ENCODE measurements at regions not wholly inside any gene's neighbourhood (a gene's known extent, or its start where the extent isn't known, plus 50 kb on each side); places are given as distances from the start of the nearest gene placed in this dataset.
"Not testable (repeated sequence)": the region's sequence is repeated elsewhere in the genome, so short reads cannot be mapped to it uniquely, and the experiment has no call there.

DNA sequence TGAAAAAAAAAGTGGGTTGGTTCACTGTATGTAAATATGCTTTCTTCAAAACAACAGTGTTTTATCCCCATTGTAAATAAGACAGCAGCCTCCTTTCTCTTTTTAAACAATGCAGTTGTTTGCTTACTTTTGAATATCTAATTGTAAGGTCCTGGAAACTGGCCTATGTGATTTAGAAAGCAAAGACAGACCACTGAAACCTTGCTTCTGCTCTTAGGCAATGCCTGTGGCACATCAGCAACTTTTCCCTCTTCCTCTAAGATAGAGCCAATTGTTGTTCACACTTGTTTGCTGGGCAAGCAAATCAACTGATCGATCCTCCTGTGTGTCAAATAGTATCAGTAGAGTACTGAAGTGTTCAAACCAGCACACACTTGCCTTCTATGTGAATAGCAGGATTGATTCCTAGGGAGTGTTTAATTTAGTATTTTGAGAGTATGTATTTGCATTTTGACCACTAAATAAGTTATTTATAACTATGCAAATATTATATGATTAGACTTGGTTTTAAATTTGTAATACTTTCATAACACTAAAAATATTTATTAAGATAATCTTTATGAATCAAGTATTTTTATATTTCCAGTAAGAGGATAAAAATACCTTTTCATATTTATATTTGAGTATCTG lies 55.4 kb upstream of the GRPR start:
- Mint-ChIP-seq H3K27ac (no peak overlapping the region), H3K36me3 (no peaks in the 10 kb centered on the region), H3K4me1 (ENCODE audit: low read depth) (no peaks in the 10 kb centered on the region), H3K9me3 (peaks cover 4% of the 10 kb centered on the region), H3K27me3 (no peaks in the 10 kb centered on the region), H3K4me3 (no peak overlapping the region)
- no peak for DNase-seq
- ChIA-PET POLR2A (no interaction called here), CTCF (no interaction called here)
- intact Hi-C loops (cut with micrococcal nuclease) = no loop called here

GRCh38 chrX:16063921-16064320 lies 59.4 kb upstream of the GRPR start:
- no peak for DNase-seq
- Mint-ChIP-seq H3K27ac (no peak overlapping the region), H3K4me1 (ENCODE audit: low read depth) (no peaks in the 10 kb centered on the region), H3K4me3 (no peak overlapping the region), H3K9me3 (no peaks in the 10 kb centered on the region), H3K36me3 (no peaks in the 10 kb centered on the region), H3K27me3 (no peaks in the 10 kb centered on the region)
- ChIA-PET CTCF (no interaction called here), POLR2A (no interaction called here)
- intact Hi-C loops (cut with micrococcal nuclease) = no loop called here

DNA sequence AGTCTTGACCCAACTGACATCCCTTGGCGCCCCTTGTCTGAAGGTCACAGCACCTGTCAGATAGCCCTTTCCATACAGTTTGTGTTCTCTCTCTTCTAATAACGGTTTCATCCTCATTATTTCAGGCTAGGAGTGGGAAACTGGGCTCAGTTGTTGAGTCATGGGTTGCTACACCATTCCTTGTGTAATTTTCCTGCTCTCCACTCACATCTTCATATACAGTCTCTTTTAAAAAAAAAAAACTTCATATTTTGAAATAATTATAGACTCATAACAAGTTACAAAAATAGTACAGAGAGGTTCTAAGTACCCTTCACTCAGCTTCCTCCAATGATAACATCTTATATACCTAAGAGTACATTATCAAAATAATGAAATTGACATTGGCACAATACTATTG lies 60.2 kb upstream of the GRPR start:
- peaks cover 1% of the 10 kb centered on the region for H3K27me3 Mint-ChIP-seq
- DNase-seq = no peak
- H3K4me1 Mint-ChIP-seq (ENCODE audit: low read depth) = no peaks in the 10 kb centered on the region
- H3K27ac Mint-ChIP-seq = no peak overlapping the region
- ChIA-PET CTCF (no interaction called here), POLR2A (no interaction called here)
- intact Hi-C loops (cut with micrococcal nuclease) = no loop called here
- H3K36me3 Mint-ChIP-seq = no peaks in the 10 kb centered on the region
- H3K4me3 Mint-ChIP-seq = no peak overlapping the region
- H3K9me3 Mint-ChIP-seq = no peaks in the 10 kb centered on the region

GRCh38 chrX:16061296-16061695 lies 62.1 kb upstream of the GRPR start:
- H3K9me3 Mint-ChIP-seq = no peaks in the 10 kb centered on the region
- intact Hi-C loops (cut with micrococcal nuclease) = no loop called here
- H3K27me3 Mint-ChIP-seq = peaks cover 1% of the 10 kb centered on the region
- H3K4me1 Mint-ChIP-seq (ENCODE audit: low read depth) = no peaks in the 10 kb centered on the region
- CTCF ChIA-PET = interaction anchor here (1.1 kb wide), 1 partner anchor 20 kb away, joined by 7 read pairs; no protein-coding TSS in a partner anchor
- H3K36me3 Mint-ChIP-seq = no peaks in the 10 kb centered on the region
- no peak overlapping the region for H3K27ac Mint-ChIP-seq
- POLR2A ChIA-PET = no interaction called here
- no peak overlapping the region for H3K4me3 Mint-ChIP-seq
- DNase-seq = no peak

DNA sequence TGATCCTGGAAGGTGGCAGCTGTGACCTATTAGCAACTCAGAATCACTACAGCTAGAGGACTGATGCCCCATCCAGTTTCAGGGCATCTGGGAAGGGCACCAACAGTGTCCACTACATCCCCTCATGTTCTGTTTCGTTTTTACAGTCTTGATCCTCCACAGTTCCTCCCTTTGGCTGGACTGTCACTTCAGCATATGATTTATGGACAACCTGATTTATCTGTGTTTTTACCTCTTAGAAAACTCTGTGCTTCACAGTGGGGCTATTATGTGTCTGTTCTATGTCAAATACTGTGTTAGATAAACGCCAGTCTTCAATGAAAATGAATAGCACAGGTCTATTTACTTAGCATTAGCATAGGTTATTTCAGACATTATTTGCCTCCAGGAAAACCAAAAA lies 63.1 kb upstream of the GRPR start:
- intact Hi-C loops (cut with micrococcal nuclease) = no loop called here
- DNase-seq = no peak
- no peaks in the 10 kb centered on the region for H3K4me1 Mint-ChIP-seq (ENCODE audit: low read depth)
- no peak overlapping the region for H3K4me3 Mint-ChIP-seq
- POLR2A ChIA-PET = no interaction called here
- no peaks in the 10 kb centered on the region for H3K36me3 Mint-ChIP-seq
- H3K27me3 Mint-ChIP-seq = peaks cover 1% of the 10 kb centered on the region
- no peaks in the 10 kb centered on the region for H3K9me3 Mint-ChIP-seq
- CTCF ChIA-PET = no interaction called here
- H3K27ac Mint-ChIP-seq = no peak overlapping the region

GRCh38 chrX:16049126-16049525 lies 74.2 kb upstream of the GRPR start:
- H3K27ac Mint-ChIP-seq; H3K4me3 Mint-ChIP-seq; H3K4me1 Mint-ChIP-seq (ENCODE audit: low read depth); DNase-seq; H3K9me3 Mint-ChIP-seq; POLR2A ChIA-PET; H3K36me3 Mint-ChIP-seq; H3K27me3 Mint-ChIP-seq; CTCF ChIA-PET; intact Hi-C loops (cut with micrococcal nuclease): not testable (repeated sequence)

GRCh38 chrX:16042980-16043379 lies 80.4 kb upstream of the GRPR start:
- H3K4me1 Mint-ChIP-seq (ENCODE audit: low read depth) = peaks cover 4% of the 10 kb centered on the region
- intact Hi-C loops (cut with micrococcal nuclease) = no loop called here
- H3K4me3 Mint-ChIP-seq = no peak overlapping the region
- H3K36me3 Mint-ChIP-seq = no peaks in the 10 kb centered on the region
- DNase-seq = no peak
- CTCF ChIA-PET = no interaction called here
- H3K27me3 Mint-ChIP-seq = no peaks in the 10 kb centered on the region
- no peak overlapping the region for H3K27ac Mint-ChIP-seq
- no peaks in the 10 kb centered on the region for H3K9me3 Mint-ChIP-seq
- POLR2A ChIA-PET = no interaction called here

DNA sequence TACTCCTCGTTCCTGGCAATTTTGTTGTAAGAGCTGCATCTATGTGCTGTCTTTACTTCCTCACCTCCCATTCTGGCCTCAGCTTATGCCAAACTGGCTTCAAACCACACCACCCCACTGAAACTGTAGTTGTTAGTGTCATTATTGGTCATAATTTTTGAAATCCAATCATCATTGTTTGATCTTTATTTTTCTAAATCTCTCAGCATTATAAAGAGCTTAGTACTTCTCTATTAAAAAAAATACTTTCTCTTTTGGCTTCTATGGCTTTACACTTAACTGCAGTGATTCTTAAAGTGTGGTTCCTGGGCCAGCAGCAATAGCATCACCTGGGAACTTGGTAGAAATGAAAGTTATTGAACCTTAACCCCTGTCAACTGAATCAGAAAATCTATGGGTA lies 83.5 kb upstream of the GRPR start:
- Mint-ChIP-seq H3K36me3 (no peaks in the 10 kb centered on the region), H3K4me3 (no peak overlapping the region), H3K27ac (no peak overlapping the region), H3K9me3 (no peaks in the 10 kb centered on the region), H3K4me1 (ENCODE audit: low read depth) (peaks cover 4% of the 10 kb centered on the region), H3K27me3 (peaks cover 3% of the 10 kb centered on the region)
- intact Hi-C loops (cut with micrococcal nuclease) = no loop called here
- ChIA-PET POLR2A (no interaction called here), CTCF (no interaction called here)
- DNase-seq = no peak

- H3K4me1 Mint-ChIP-seq (ENCODE audit: low read depth) = peaks cover 4% of the 10 kb centered on the region
- DNase-seq = no peak
- no peaks in the 10 kb centered on the region for H3K36me3 Mint-ChIP-seq
- no peaks in the 10 kb centered on the region for H3K9me3 Mint-ChIP-seq
- intact Hi-C loops (cut with micrococcal nuclease) = no loop called here
- H3K27ac Mint-ChIP-seq = no peak overlapping the region
- POLR2A ChIA-PET = no interaction called here
- peaks cover 3% of the 10 kb centered on the region for H3K27me3 Mint-ChIP-seq
- CTCF ChIA-PET = no interaction called here
- no peak overlapping the region for H3K4me3 Mint-ChIP-seq
These were observed 84.0 kb upstream of the GRPR start for GRCh38 chrX:16039363-16039762.

DNA sequence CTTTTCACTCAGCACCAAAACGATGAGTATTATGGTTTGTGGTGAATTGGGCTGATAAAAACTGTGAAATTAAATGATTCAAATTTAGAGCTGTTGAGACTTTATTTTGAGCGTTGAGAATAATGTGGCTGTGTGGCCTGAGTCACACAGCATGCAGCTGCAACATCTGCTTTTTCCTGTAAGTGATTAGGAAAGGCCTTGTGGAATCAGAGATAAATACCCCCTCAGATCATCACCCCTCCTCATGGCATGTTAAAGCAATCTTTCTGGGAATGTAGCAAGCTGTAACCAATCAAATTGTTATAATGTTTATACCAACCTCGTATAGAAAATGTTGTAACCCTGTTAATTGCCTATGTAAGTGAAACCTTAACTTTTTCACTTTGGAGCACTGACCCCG lies 90.0 kb upstream of the GRPR start:
- intact Hi-C loops (cut with micrococcal nuclease) = no loop called here
- H3K4me3 Mint-ChIP-seq = no peak overlapping the region
- POLR2A ChIA-PET = no interaction called here
- H3K27ac Mint-ChIP-seq = no peak overlapping the region
- H3K36me3 Mint-ChIP-seq = no peaks in the 10 kb centered on the region
- H3K27me3 Mint-ChIP-seq = peaks cover 6% of the 10 kb centered on the region
- CTCF ChIA-PET = no interaction called here
- H3K4me1 Mint-ChIP-seq (ENCODE audit: low read depth) = no peaks in the 10 kb centered on the region
- DNase-seq = no peak
- no peaks in the 10 kb centered on the region for H3K9me3 Mint-ChIP-seq

DNA sequence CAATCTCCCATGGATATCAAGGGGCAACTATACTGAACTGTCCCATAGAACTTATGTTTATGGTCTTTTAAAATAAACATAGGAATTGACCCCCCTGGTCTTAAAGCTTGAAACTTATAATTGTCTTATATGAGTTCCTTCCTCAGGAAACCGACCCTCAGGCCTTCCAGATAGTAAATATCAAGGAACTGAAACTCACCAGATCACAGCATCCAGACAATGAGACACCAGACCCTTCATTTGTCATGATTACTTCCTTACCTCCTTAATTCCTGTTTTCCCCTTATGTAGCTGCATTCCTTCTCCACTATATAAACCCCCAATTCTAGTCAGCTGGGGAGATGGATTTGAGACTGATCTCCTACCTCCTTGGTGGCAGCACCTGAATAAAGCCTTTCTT lies 94.8 kb upstream of the GRPR start:
- no peak for DNase-seq
- Mint-ChIP-seq H3K4me1 (ENCODE audit: low read depth) (peaks cover 8% of the 10 kb centered on the region), H3K36me3 (no peaks in the 10 kb centered on the region), H3K27me3 (peaks cover 3% of the 10 kb centered on the region), H3K4me3 (no peak overlapping the region), H3K27ac (no peak overlapping the region), H3K9me3 (no peaks in the 10 kb centered on the region)
- intact Hi-C loops (cut with micrococcal nuclease) = no loop called here
- ChIA-PET POLR2A (no interaction called here), CTCF (no interaction called here)

- no peak overlapping the region for H3K4me3 Mint-ChIP-seq
- POLR2A ChIA-PET = no interaction called here
- no peaks in the 10 kb centered on the region for H3K27me3 Mint-ChIP-seq
- intact Hi-C loops (cut with micrococcal nuclease) = no loop called here
- H3K27ac Mint-ChIP-seq = no peak overlapping the region
- no peaks in the 10 kb centered on the region for H3K36me3 Mint-ChIP-seq
- CTCF ChIA-PET = no interaction called here
- H3K9me3 Mint-ChIP-seq = no peaks in the 10 kb centered on the region
- H3K4me1 Mint-ChIP-seq (ENCODE audit: low read depth) = peaks cover 12% of the 10 kb centered on the region
- DNase-seq = no peak
These were observed 99.3 kb upstream of the GRPR start for GRCh38 chrX:16023790-16024734.

- DNase-seq = no peak
- ChIA-PET POLR2A (no interaction called here), CTCF (no interaction called here)
- H3K36me3 Mint-ChIP-seq = no peaks in the 10 kb centered on the region
- H3K27ac Mint-ChIP-seq = no peak overlapping the region
- intact Hi-C loops (cut with micrococcal nuclease) = no loop called here
- no peak overlapping the region for H3K4me3 Mint-ChIP-seq
- H3K4me1 Mint-ChIP-seq (ENCODE audit: low read depth) = peaks cover 12% of the 10 kb centered on the region
- H3K27me3 Mint-ChIP-seq = no peaks in the 10 kb centered on the region
- H3K9me3 Mint-ChIP-seq = no peaks in the 10 kb centered on the region
These were observed 100.7 kb upstream of the GRPR start for GRCh38 chrX:16022580-16023200.

Measured in activated CD4-positive, alpha-beta memory T cell treated with anti-CD3 and anti-CD28 coated beads for 36 hours (primary cell).